SK-N-SH (cell line): ENCODE measurements at regions not wholly inside any gene's neighbourhood (a gene's known extent, or its start where the extent isn't known, plus 50 kb on each side); places are given as distances from the start of the nearest gene placed in this dataset.

ENCODE experiments used
- CTCF ChIA-PET: fragments of 300-600, 350-600 bp; formaldehyde crosslinking; extraction: SDS; loops from one replicate; lab custom pipeline; 2021; lab: Yijun Ruan, JAX
- POLR2A ChIA-PET: fragments of 350-600 bp; sonication (Branson Sonifier 250); formaldehyde crosslinking; extraction: SDS; loops from one replicate; lab custom pipeline; 2020; ENCODE audit warnings: antibody characterized with exemption, inconsistent platforms; lab: Yijun Ruan, JAX
- DNase-seq: peaks from one replicate; pipeline ENCODE4 v3.0.0; 2012
- H2AFZ ChIP-seq: fragments of 200-600 bp; sonication (generic); 2 replicates; pipeline ENCODE4 v1.8.1; 2016; ENCODE audit warnings: antibody characterized with exemption, mild to moderate bottlenecking, low read depth
- H3F3A ChIP-seq: fragments of 200-600 bp; sonication (generic); replicated peaks from 2 replicates; pipeline ENCODE3; 2016; ENCODE audit warnings: antibody characterized with exemption, mild to moderate bottlenecking; ENCODE audit not compliant: insufficient read depth
- H3K27ac ChIP-seq, 2 experiments: fragments of 200-500 bp in 1 of 2; fragments of 200-600 bp in 1 of 2; sonication (Bioruptor generic) in 1 of 2; sonication (generic), shearing (Covaris generic) in 1 of 2; 2 replicates each; pipeline versions ENCODE4 v1.5.1 to v1.6.1; 2014 to 2016; ENCODE audit warnings: low read depth in 2 of 2, inconsistent platforms in 1 of 2, low read length in 1 of 2, mild to moderate bottlenecking in 1 of 2, mixed read lengths in 1 of 2
- H3K27me3 ChIP-seq: fragments of 200-600 bp; sonication (generic), shearing (Covaris generic); 2 replicates; pipeline ENCODE4 v1.6.1; 2016; ENCODE audit warnings: mixed run types; ENCODE audit not compliant: insufficient read depth
- H3K36me3 ChIP-seq, 2 experiments: fragments of 200-500 bp in 1 of 2; fragments of 200-600 bp in 1 of 2; sonication (Bioruptor generic) in 1 of 2; sonication (generic) in 1 of 2; replicated peaks in 1 of 2; 2 replicates each; pipeline versions ENCODE3 to v1.5.1; 2014 to 2016; ENCODE audit warnings: low read length in 1 of 2, mild to moderate bottlenecking in 1 of 2; ENCODE audit not compliant: insufficient read depth in 2 of 2, control insufficient read depth in 1 of 2
- H3K4me1 ChIP-seq, 2 experiments: fragments of 200-500 bp in 1 of 2; fragments of 200-600 bp in 1 of 2; sonication (Bioruptor generic) in 1 of 2; sonication (generic), shearing (Covaris generic) in 1 of 2; 2 replicates each; pipeline versions ENCODE4 v1.5.1 to v1.6.1; 2014 to 2016; ENCODE audit warnings: low read depth in 1 of 2, low read length in 1 of 2, mixed run types in 1 of 2; ENCODE audit not compliant: insufficient read depth in 2 of 2, control insufficient read depth in 1 of 2
- H3K4me2 ChIP-seq: fragments of 200-600 bp; sonication (generic), shearing (Covaris generic); 2 replicates; pipeline ENCODE4 v1.6.1; 2017; ENCODE audit warnings: mixed run types
- H3K4me3 ChIP-seq, 2 experiments: fragments of 200-500 bp in 1 of 2; fragments of 200-600 bp in 1 of 2; sonication (Bioruptor generic) in 1 of 2; sonication (generic), shearing (Covaris generic) in 1 of 2; 2 replicates each; pipeline versions ENCODE4 v1.5.1 to v1.8.1; 2014 to 2016; ENCODE audit warnings: low read depth in 2 of 2, inconsistent platforms in 1 of 2, low read length in 1 of 2, mild to moderate bottlenecking in 1 of 2, mixed read lengths in 1 of 2, moderate library complexity in 1 of 2
- H3K79me2 ChIP-seq: fragments of 200-600 bp; sonication (generic); 2 replicates; pipeline ENCODE4 v1.8.1; 2017; ENCODE audit warnings: mild to moderate bottlenecking; ENCODE audit not compliant: insufficient read depth
- H3K9ac ChIP-seq: fragments of 200-600 bp; sonication (generic); 2 replicates; pipeline ENCODE4 v1.6.1; 2017; ENCODE audit warnings: mixed run types
- H3K9me2 ChIP-seq: fragments of 200-600 bp; sonication (generic); 2 replicates; pipeline ENCODE4 v1.6.1; 2017; ENCODE audit warnings: mixed run types
- H3K9me3 ChIP-seq: fragments of 200-600 bp; sonication (generic); 2 replicates; pipeline ENCODE4 v1.6.1; 2017; ENCODE audit warnings: mixed run types, mild to moderate bottlenecking, moderate library complexity
- H4K20me1 ChIP-seq: fragments of 200-600 bp; sonication (generic); 2 replicates; pipeline ENCODE4 v1.6.1; 2017; ENCODE audit warnings: mild to moderate bottlenecking, mixed run types; ENCODE audit not compliant: insufficient read depth
- CHD2 ChIP-seq: fragments of 150-350 bp; IDR thresholded peaks from 2 replicates; pipeline ENCODE4 v1.6.1; 2018; ENCODE audit warnings: low read length; ENCODE audit not compliant: partially characterized antibody
- ELF1 ChIP-seq: IDR thresholded peaks from 2 replicates; pipeline ENCODE4 v1.4.0; 2012
- EP300 ChIP-seq, 2 experiments: IDR thresholded peaks; 2 replicates each; pipeline versions ENCODE4 v1.4.0 to v1.6.1; 2012; ENCODE audit warnings: borderline replicate concordance in 1 of 2, low read depth in 1 of 2, low read length in 1 of 2
- FOSL2 ChIP-seq: IDR thresholded peaks from 2 replicates; pipeline ENCODE4 v1.4.0; 2012; ENCODE audit warnings: low read depth, mild to moderate bottlenecking, moderate library complexity, borderline replicate concordance
- FOXJ3 ChIP-seq: sonication (generic); formaldehyde crosslinking; IDR thresholded peaks from 2 replicates; pipeline ENCODE4 v1.5.1; 2020; ENCODE audit warnings: mild to moderate bottlenecking, missing genetic modification reagents
- FOXM1 ChIP-seq: IDR thresholded peaks from 2 replicates; pipeline ENCODE4 v1.4.0; 2012; ENCODE audit warnings: low read depth, mild to moderate bottlenecking
- GABPA ChIP-seq: IDR thresholded peaks from 2 replicates; pipeline ENCODE4 v1.4.0; 2012; ENCODE audit warnings: low read depth, mild to moderate bottlenecking
- GATA2 ChIP-seq: sonication (generic); formaldehyde crosslinking; IDR thresholded peaks from 2 replicates; pipeline ENCODE4 v1.5.0; 2020; ENCODE audit warnings: mild to moderate bottlenecking, missing genetic modification reagents
- MEF2A ChIP-seq: IDR thresholded peaks from 2 replicates; pipeline ENCODE4 v1.4.0; 2012; ENCODE audit warnings: low read depth, borderline replicate concordance
- MXI1 ChIP-seq: IDR thresholded peaks from 2 replicates; pipeline ENCODE4 v1.6.1; 2012; ENCODE audit warnings: mild to moderate bottlenecking, low read depth, low read length, improper control_type of control experiment
- NRF1 ChIP-seq: IDR thresholded peaks from 2 replicates; pipeline ENCODE4 v1.6.1; 2012; ENCODE audit warnings: low read depth, mild to moderate bottlenecking, low read length
- RAD21 ChIP-seq: IDR thresholded peaks from 2 replicates; pipeline ENCODE4 v1.6.1; 2012; ENCODE audit warnings: mild to moderate bottlenecking, low read length
- RXRA ChIP-seq: IDR thresholded peaks from 2 replicates; pipeline ENCODE4 v1.4.0; 2012; ENCODE audit warnings: low read depth, mild to moderate bottlenecking, borderline replicate concordance
- SIN3A ChIP-seq: IDR thresholded peaks from 2 replicates; pipeline ENCODE4 v1.6.1; 2012; ENCODE audit warnings: low read depth, mild to moderate bottlenecking, low read length, moderate library complexity, borderline replicate concordance
- SMC3 ChIP-seq: IDR thresholded peaks from 2 replicates; pipeline ENCODE4 v1.6.1; 2012; ENCODE audit warnings: low read depth, low read length, improper control_type of control experiment
- TAF1 ChIP-seq: IDR thresholded peaks from 2 replicates; pipeline ENCODE4 v1.6.1; 2012; ENCODE audit warnings: low read depth, mild to moderate bottlenecking, low read length, moderate library complexity, borderline replicate concordance
- TCF12 ChIP-seq: IDR thresholded peaks from 2 replicates; pipeline ENCODE4 v1.4.0; 2012
- WGBS: methylation state at CpG from one replicate; pipeline ENCODE4 v1.1.6; 2017; ENCODE audit warnings: low lambda C conversion rate; 5-methylcytosine and 5-hydroxymethylcytosine counted together
- TF ChIP-seq, protein P1 (sequence below): IDR thresholded peaks from 2 replicates; pipeline ENCODE4 v1.6.1; 2012; ENCODE audit warnings: mild to moderate bottlenecking, low read depth, low read length, moderate library complexity
- TF ChIP-seq, protein P2 (sequence below): fragments of 150-350 bp; IDR thresholded peaks from 2 replicates; pipeline ENCODE4 v1.6.1; 2016; ENCODE audit warnings: mild to moderate bottlenecking, low read depth, low read length

DNA sequence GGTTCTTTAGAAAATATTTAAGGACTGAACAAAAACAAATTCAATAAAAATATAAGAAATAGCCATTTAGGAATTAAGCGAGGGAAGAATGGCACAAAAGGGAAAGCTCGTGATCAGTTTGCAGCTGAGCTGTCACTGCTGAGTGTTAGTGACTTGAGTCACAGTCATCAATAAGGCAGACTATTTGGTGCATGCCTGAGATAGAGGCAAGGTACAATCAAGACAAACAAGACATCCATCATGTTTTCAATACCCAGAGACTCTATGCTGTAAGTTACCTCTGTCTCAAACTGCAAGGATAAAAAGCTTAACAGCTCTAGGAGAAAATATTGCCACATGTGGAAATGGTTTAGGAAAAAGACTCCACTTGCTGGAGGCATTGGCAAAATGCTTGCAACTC is 426.4 kb upstream of the TYRP1 start:
- H3K9me2 ChIP-seq, result no peaks in the 10 kb centered on the region
- H3K9ac ChIP-seq, result no peak overlapping the region
- H3K4me2 ChIP-seq, result no peak overlapping the region
- ChIA-PET CTCF (interaction anchor here (1.1 kb wide), 1 partner anchor 63 kb away, joined by 3 read pairs; no protein-coding TSS in a partner anchor), POLR2A (no interaction called here)
- H3K79me2 ChIP-seq, result no peaks in the 10 kb centered on the region
- H2AFZ ChIP-seq, result no peak overlapping the region
- H3F3A ChIP-seq, result no peaks in the 10 kb centered on the region
- WGBS, result 2% methylated on average over 2 of the region's 2 CpGs
- DNase-seq, result no peak
- H3K36me3 ChIP-seq, result no peaks in the 10 kb centered on the region
- no peaks in the 10 kb centered on the region for H4K20me1 ChIP-seq
- H3K9me3 ChIP-seq, result no peaks in the 10 kb centered on the region
- no peak overlapping the region for H3K27ac ChIP-seq
- no peaks in the 10 kb centered on the region for H3K4me1 ChIP-seq
- TF ChIP-seq EP300 (IDR thresholded peaks at IDR 0.05; ENCODE audit: borderline replicate concordance in 1 of 2, low read depth in 1 of 2, low read length in 1 of 2) (no peak), TAF1 (no peak), GATA2 (CRISPR knock-in tag) (no peak), RXRA (no peak), MXI1 (no peak), NRF1 (no peak), RAD21 (no peak), FOXM1 (no peak), SIN3A (no peak)
- TF ChIP-seq, protein P1, sequence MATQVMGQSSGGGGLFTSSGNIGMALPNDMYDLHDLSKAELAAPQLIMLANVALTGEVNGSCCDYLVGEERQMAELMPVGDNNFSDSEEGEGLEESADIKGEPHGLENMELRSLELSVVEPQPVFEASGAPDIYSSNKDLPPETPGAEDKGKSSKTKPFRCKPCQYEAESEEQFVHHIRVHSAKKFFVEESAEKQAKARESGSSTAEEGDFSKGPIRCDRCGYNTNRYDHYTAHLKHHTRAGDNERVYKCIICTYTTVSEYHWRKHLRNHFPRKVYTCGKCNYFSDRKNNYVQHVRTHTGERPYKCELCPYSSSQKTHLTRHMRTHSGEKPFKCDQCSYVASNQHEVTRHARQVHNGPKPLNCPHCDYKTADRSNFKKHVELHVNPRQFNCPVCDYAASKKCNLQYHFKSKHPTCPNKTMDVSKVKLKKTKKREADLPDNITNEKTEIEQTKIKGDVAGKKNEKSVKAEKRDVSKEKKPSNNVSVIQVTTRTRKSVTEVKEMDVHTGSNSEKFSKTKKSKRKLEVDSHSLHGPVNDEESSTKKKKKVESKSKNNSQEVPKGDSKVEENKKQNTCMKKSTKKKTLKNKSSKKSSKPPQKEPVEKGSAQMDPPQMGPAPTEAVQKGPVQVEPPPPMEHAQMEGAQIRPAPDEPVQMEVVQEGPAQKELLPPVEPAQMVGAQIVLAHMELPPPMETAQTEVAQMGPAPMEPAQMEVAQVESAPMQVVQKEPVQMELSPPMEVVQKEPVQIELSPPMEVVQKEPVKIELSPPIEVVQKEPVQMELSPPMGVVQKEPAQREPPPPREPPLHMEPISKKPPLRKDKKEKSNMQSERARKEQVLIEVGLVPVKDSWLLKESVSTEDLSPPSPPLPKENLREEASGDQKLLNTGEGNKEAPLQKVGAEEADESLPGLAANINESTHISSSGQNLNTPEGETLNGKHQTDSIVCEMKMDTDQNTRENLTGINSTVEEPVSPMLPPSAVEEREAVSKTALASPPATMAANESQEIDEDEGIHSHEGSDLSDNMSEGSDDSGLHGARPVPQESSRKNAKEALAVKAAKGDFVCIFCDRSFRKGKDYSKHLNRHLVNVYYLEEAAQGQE, result no peak
- H3K27me3 ChIP-seq, result no peaks in the 10 kb centered on the region
- no peak overlapping the region for H3K4me3 ChIP-seq

DNA sequence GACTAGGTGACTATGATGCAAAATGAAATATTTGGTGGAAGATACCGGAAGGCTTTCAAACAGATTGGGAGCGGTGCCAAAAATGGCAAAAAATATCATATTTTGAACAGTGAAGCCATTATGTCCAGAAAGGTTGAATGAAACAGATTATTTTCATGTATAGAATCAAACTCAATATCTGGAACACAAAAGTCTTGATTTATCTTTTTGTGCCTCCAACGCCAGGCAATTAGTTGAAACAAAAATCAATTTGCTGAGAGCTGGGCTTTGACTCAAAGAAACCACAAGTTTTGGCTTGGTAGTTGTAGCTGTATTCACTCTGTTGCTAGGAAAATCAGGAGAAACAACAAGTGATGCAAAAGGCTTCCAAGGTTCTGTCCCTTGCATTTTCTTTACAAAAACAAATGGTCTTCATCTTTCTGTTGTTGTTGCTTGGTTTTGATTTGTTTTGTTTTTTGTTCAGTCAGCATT is 421.7 kb upstream of the TYRP1 start:
- Histone ChIP-seq H3K4me1 (no peaks in the 10 kb centered on the region), H3K9ac (no peak overlapping the region), H3K27ac (no peak overlapping the region), H4K20me1 (no peaks in the 10 kb centered on the region), H3K4me2 (no peak overlapping the region), H3K79me2 (no peaks in the 10 kb centered on the region), H3K4me3 (no peak overlapping the region), H3K9me2 (no peaks in the 10 kb centered on the region), H2AFZ (no peak overlapping the region), H3K9me3 (no peaks in the 10 kb centered on the region), H3F3A (no peaks in the 10 kb centered on the region), H3K36me3 (no peaks in the 10 kb centered on the region), H3K27me3 (no peaks in the 10 kb centered on the region)
- WGBS, result 3% methylated on average over 3 of the region's 3 CpGs
- DNase-seq, result no peak
- POLR2A ChIA-PET, result no interaction called here
- CTCF ChIA-PET, result interaction anchor here (1.2 kb wide), 1 partner anchor 58 kb away, joined by 3 read pairs; no protein-coding TSS in a partner anchor
- no peak for TF ChIP-seq GABPA
- TF ChIP-seq SMC3, result no peak
- no peak for TF ChIP-seq FOXM1
- no peak for TF ChIP-seq ELF1
- TF ChIP-seq EP300 (IDR thresholded peaks at IDR 0.05; ENCODE audit: borderline replicate concordance in 1 of 2, low read depth in 1 of 2, low read length in 1 of 2), result no peak
- TF ChIP-seq, protein P2, sequence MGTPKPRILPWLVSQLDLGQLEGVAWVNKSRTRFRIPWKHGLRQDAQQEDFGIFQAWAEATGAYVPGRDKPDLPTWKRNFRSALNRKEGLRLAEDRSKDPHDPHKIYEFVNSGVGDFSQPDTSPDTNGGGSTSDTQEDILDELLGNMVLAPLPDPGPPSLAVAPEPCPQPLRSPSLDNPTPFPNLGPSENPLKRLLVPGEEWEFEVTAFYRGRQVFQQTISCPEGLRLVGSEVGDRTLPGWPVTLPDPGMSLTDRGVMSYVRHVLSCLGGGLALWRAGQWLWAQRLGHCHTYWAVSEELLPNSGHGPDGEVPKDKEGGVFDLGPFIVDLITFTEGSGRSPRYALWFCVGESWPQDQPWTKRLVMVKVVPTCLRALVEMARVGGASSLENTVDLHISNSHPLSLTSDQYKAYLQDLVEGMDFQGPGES, result no peak
- no peak for TF ChIP-seq GATA2 (CRISPR knock-in tag)
- no peak for TF ChIP-seq RAD21
- TF ChIP-seq CHD2, result no peak
- no peak for TF ChIP-seq TCF12
- TF ChIP-seq, protein P1, result no peak
- TF ChIP-seq FOXJ3 (CRISPR knock-in tag), result no peak
- no peak for TF ChIP-seq MEF2A
- TF ChIP-seq FOSL2, result no peak
